ENCODE measurements at regions not wholly inside any gene's neighbourhood (a gene's known extent, or its start where the extent isn't known, plus 50 kb on each side); places are given as distances from the start of the nearest gene placed in this dataset.

- peak; percentile 57 for TF ChIP-seq CTCF (conservative IDR thresholded peaks at IDR 0.05)
- no peak for TF ChIP-seq ZFX (IDR thresholded peaks at IDR 0.05)
Measured at GRCh38 chr1:221979444-221980032, 237.6 kb upstream of the DUSP10 start.

Measured in C4-2B (cell line).